ENCODE measurements at regions not wholly inside any gene's neighbourhood (a gene's known extent, or its start where the extent isn't known, plus 50 kb on each side); places are given as distances from the start of the nearest gene placed in this dataset.

GRCh38 chr3:20608054-20608738, 422.2 kb upstream of the SGO1 start:
- no peak overlapping the region for H3K4me3 Mint-ChIP-seq (ENCODE audit: unreplicated experiment)
- no peak for TF ChIP-seq CTCF (IDR thresholded peaks at IDR 0.05; ENCODE audit: partially characterized antibody, unreplicated experiment)
- peaks cover 3% of the 10 kb centered on the region for H3K9me3 Mint-ChIP-seq (ENCODE audit: unreplicated experiment)
- peaks cover 5% of the 10 kb centered on the region for H3K36me3 Mint-ChIP-seq (ENCODE audit: unreplicated experiment)
- no peaks in the 10 kb centered on the region for H3K27me3 Mint-ChIP-seq (ENCODE audit: unreplicated experiment)
- DNase-seq, result no peak
- no peaks in the 10 kb centered on the region for H3K4me1 Mint-ChIP-seq (ENCODE audit: low read depth, unreplicated experiment)
- no peak overlapping the region for H3K27ac Mint-ChIP-seq (ENCODE audit: unreplicated experiment)

GRCh38 chr3:20604659-20605058, 418.7 kb upstream of the SGO1 start:
- no peaks in the 10 kb centered on the region for H3K9me3 Mint-ChIP-seq (ENCODE audit: unreplicated experiment)
- H3K27ac Mint-ChIP-seq (ENCODE audit: unreplicated experiment), result no peak overlapping the region
- H3K27me3 Mint-ChIP-seq (ENCODE audit: unreplicated experiment), result no peaks in the 10 kb centered on the region
- H3K36me3 Mint-ChIP-seq (ENCODE audit: unreplicated experiment), result no peaks in the 10 kb centered on the region
- H3K4me1 Mint-ChIP-seq (ENCODE audit: low read depth, unreplicated experiment), result no peaks in the 10 kb centered on the region
- no peak for DNase-seq
- no peak for TF ChIP-seq CTCF (IDR thresholded peaks at IDR 0.05; ENCODE audit: partially characterized antibody, unreplicated experiment)
- H3K4me3 Mint-ChIP-seq (ENCODE audit: unreplicated experiment), result no peak overlapping the region

GRCh38 chr3:20589275-20589674, 403.3 kb upstream of the SGO1 start:
- no peak for TF ChIP-seq CTCF (IDR thresholded peaks at IDR 0.05; ENCODE audit: partially characterized antibody, unreplicated experiment)
- Mint-ChIP-seq H3K36me3 (ENCODE audit: unreplicated experiment) (no peaks in the 10 kb centered on the region), H3K27ac (ENCODE audit: unreplicated experiment) (no peak overlapping the region), H3K9me3 (ENCODE audit: unreplicated experiment) (peaks cover 4% of the 10 kb centered on the region), H3K4me3 (ENCODE audit: unreplicated experiment) (no peak overlapping the region), H3K4me1 (ENCODE audit: low read depth, unreplicated experiment) (no peaks in the 10 kb centered on the region), H3K27me3 (ENCODE audit: unreplicated experiment) (no peaks in the 10 kb centered on the region)
- no peak for DNase-seq

- Mint-ChIP-seq H3K27me3 (ENCODE audit: unreplicated experiment) (no peaks in the 10 kb centered on the region), H3K4me3 (ENCODE audit: unreplicated experiment) (no peak overlapping the region), H3K27ac (ENCODE audit: unreplicated experiment) (no peak overlapping the region), H3K9me3 (ENCODE audit: unreplicated experiment) (peaks cover 4% of the 10 kb centered on the region), H3K4me1 (ENCODE audit: low read depth, unreplicated experiment) (no peaks in the 10 kb centered on the region), H3K36me3 (ENCODE audit: unreplicated experiment) (no peaks in the 10 kb centered on the region)
- DNase-seq, result no peak
- TF ChIP-seq CTCF (IDR thresholded peaks at IDR 0.05; ENCODE audit: partially characterized antibody, unreplicated experiment), result no peak
Observed at GRCh38 chr3:20588781-20589180, 402.8 kb upstream of the SGO1 start.

- no peaks in the 10 kb centered on the region for H3K4me1 Mint-ChIP-seq (ENCODE audit: low read depth, unreplicated experiment)
- no peak overlapping the region for H3K4me3 Mint-ChIP-seq (ENCODE audit: unreplicated experiment)
- no peaks in the 10 kb centered on the region for H3K36me3 Mint-ChIP-seq (ENCODE audit: unreplicated experiment)
- no peak for TF ChIP-seq CTCF (IDR thresholded peaks at IDR 0.05; ENCODE audit: partially characterized antibody, unreplicated experiment)
- no peak for DNase-seq
- H3K9me3 Mint-ChIP-seq (ENCODE audit: unreplicated experiment), result no peaks in the 10 kb centered on the region
- H3K27me3 Mint-ChIP-seq (ENCODE audit: unreplicated experiment), result no peaks in the 10 kb centered on the region
- no peak overlapping the region for H3K27ac Mint-ChIP-seq (ENCODE audit: unreplicated experiment)
Observed at GRCh38 chr3:20583648-20584047, 397.6 kb upstream of the SGO1 start.

All from glutamatergic neuron (in vitro differentiated cells).